ENCODE measurements at regions not wholly inside any gene's neighbourhood (a gene's known extent, or its start where the extent isn't known, plus 50 kb on each side); places are given as distances from the start of the nearest gene placed in this dataset.
"Not testable (repeated sequence)": the region's sequence is repeated elsewhere in the genome, so short reads cannot be mapped to it uniquely, and the experiment has no call there.

DNA sequence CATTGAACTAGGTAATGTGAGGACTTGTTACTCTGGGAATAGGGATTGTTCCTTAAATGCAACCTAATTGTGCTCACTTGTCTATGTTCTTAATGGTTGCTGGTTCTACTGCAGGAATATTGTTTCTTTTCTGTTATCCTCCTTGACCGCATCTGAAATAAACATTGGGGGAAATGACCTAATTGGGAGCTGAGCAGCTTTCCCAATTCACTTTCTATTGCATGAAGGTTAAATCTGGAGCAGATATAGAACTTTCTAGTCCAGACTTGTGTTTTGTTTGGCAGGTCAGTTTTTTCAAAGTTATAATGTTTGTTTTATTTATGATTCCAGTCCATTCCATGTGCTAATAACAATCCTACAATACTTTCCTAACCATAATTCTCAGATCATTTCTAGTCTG is 981.0 kb upstream of the CITED2 start:
- no peak overlapping the region for H3K27ac Mint-ChIP-seq
- no peaks in the 10 kb centered on the region for H3K9me3 Mint-ChIP-seq
- no peaks in the 10 kb centered on the region for H3K27me3 Mint-ChIP-seq
- no peak overlapping the region for H3K4me3 Mint-ChIP-seq
- no peaks in the 10 kb centered on the region for H3K4me1 Mint-ChIP-seq
- H3K36me3 Mint-ChIP-seq, result no peaks in the 10 kb centered on the region
- no peak for DNase-seq

DNA sequence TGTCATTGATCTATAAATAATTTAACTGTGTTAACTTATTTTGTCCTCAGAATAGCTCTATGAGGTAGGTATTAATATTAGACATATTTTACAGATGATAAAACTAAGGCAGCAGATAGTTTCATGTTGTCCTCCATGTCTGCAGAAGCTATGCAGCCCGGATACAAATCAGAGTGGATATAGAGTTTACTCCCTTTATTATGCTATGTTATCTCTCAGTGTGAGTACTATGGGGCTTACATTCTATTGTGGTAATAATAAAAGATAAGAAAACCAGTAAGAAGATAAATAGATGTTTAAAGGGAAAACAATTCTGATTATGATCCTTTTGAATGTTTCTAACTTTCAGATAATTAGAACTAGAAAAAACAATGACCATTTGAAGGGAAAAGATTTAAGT is 979.8 kb upstream of the CITED2 start:
- Mint-ChIP-seq H3K27me3 (no peaks in the 10 kb centered on the region), H3K4me1 (no peaks in the 10 kb centered on the region), H3K9me3 (no peaks in the 10 kb centered on the region), H3K36me3 (no peaks in the 10 kb centered on the region), H3K27ac (no peak overlapping the region), H3K4me3 (no peak overlapping the region)
- DNase-seq, result no peak

DNA sequence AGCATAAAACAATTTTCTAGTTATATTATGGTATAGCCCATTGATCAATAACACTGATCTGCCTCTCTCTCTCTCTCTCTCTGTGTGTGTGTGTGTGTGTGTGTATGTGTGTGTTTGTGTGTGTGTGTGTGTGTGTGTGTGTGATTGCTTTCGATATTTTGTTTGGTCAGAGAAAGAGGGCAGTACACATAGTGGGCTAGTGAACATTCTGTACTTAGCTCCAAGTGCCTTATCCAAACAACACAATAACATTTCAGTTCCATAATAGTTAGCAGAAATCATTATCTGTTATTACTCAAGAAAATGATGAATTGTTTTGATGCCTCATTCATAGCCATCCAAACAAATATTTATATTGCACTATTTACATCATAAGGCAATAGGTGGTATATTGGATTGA is 979.1 kb upstream of the CITED2 start:
- Mint-ChIP-seq H3K4me3 (no peak overlapping the region), H3K27me3 (no peaks in the 10 kb centered on the region), H3K36me3 (no peaks in the 10 kb centered on the region)

DNA sequence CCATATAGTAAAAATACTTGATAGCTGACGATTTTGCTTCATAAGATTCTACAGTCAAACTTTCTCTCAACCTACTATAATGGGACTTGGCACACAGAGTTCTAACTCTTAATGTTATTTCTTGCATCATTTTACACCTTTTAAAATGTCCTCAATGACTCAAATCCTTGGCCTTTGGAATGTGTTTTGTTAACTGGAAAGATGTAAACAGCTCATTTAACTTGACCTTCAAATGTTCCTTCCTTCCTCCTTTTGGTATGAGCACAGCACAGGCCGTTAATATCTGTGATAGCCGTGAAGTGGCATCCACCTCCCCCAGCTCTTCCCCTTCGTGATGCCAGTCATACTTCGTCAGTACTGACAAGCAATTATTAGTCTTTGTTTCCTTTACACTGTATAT is 972.0 kb upstream of the CITED2 start:
- Mint-ChIP-seq H3K27me3 (peaks cover 6% of the 10 kb centered on the region), H3K9me3 (no peaks in the 10 kb centered on the region), H3K27ac (no peak overlapping the region), H3K36me3 (no peaks in the 10 kb centered on the region), H3K4me3 (no peak overlapping the region), H3K4me1 (no peaks in the 10 kb centered on the region)
- DNase-seq, result no peak

More for the DNA sequence above, 979.1 kb upstream of the CITED2 start:
- DNase-seq, result no peak
- no peaks in the 10 kb centered on the region for H3K4me1 Mint-ChIP-seq
- H3K27ac Mint-ChIP-seq, result no peak overlapping the region
- no peaks in the 10 kb centered on the region for H3K9me3 Mint-ChIP-seq

DNA sequence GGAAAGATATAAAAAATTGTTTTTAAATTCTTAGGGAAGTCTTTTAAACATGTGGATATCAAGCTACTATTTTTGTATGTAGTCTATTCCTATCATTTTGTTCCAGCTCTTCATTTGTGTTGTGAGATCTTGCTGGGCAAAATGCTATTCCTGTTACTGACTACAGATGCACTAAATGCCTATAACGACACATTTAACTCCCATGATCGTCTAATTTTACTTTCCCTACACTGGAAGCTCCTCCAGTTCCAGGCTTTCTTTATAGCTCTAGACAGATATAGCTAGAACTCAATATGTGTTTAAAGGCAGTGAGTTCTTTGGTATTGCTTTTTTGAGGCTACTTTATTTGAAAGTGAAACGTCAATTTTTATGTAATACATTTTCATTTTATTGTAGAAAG is 971.5 kb upstream of the CITED2 start:
- DNase-seq, result no peak
- Mint-ChIP-seq H3K4me3 (no peak overlapping the region), H3K9me3 (peaks cover 2% of the 10 kb centered on the region), H3K36me3 (no peaks in the 10 kb centered on the region), H3K27me3 (peaks cover 7% of the 10 kb centered on the region), H3K4me1 (no peaks in the 10 kb centered on the region), H3K27ac (no peak overlapping the region)

DNA sequence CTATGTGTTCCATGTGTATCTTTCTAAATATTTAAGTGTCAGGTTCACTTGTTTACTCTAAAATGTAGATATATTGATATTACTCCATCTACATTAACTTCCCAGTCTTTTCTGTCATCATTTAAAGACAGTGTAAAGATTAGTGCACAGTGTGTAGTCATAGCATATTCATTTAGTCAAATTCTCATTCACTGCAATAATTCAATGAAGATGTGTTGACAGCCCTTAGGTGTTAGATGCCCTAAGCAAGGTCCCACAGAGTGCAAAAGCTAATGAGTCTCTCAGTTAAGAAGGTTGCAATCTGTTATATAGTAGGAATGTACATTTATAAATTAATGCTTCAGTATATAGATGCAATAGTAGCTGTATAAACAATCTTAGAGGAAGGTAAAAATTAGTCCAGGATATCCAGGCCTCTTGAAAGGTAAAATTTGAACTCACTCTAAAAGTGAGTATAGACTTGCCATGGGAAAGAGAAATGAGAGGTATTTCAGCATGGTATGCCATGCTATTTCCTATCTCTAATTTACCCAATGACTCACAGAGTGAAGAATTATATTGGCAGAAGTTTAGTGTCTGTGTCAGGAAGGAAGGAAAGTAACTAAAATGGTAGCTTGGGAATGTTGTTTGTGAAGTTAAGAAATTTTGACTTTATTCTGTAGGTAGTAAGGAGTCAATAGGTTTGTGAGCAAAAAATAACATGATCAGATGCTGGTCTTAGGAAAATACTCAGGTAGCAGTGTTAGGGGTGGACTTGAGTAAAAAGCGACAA is 969.9 kb upstream of the CITED2 start:
- no peak overlapping the region for H3K27ac Mint-ChIP-seq
- peaks cover 2% of the 10 kb centered on the region for H3K9me3 Mint-ChIP-seq
- no peak for DNase-seq
- H3K4me3 Mint-ChIP-seq, result no peak overlapping the region
- H3K4me1 Mint-ChIP-seq, result no peaks in the 10 kb centered on the region
- no peaks in the 10 kb centered on the region for H3K36me3 Mint-ChIP-seq
- H3K27me3 Mint-ChIP-seq, result peaks cover 14% of the 10 kb centered on the region

DNA sequence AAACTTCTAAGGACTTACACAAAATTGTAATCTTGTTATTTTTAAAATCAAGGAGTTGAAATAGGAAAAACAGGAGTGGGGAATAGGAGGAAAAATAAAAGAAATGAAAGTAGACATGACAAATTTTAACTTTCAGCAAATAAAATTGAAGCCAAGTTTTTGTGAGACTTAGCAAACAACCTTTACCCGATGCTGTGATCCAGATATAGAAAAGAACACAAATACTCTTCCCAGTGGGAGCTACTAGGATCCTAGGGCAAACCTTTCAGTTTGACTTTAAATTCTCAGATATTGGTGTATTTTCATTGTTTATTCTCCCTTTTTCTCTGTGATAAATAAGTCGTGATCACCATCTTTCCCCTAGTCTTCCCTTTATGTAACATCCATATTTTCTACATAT is 968.7 kb upstream of the CITED2 start:
- DNase-seq, result no peak
- Mint-ChIP-seq H3K9me3 (peaks cover 2% of the 10 kb centered on the region), H3K27ac (no peak overlapping the region), H3K27me3 (peaks cover 22% of the 10 kb centered on the region), H3K36me3 (no peaks in the 10 kb centered on the region), H3K4me1 (no peaks in the 10 kb centered on the region), H3K4me3 (no peak overlapping the region)

DNA sequence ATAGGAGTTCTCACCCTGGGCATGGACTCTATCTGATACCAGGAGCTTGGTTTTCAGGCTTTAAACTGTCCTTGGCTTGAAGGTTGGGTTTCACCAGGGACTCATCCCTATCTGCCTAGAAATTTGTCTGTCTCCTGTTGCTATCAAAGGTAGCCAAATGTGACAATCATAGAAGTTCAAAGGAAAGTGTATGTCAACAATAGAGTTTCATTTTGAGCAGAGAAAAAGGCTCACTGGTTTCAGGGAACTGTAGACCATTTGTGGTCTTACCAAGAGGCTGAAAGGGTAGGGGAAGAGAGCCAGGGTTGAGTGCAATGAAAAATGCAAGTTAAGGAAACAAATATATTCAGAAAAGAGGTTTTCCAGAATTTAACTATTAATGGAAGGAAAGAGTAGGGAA is 966.8 kb upstream of the CITED2 start:
- Mint-ChIP-seq H3K9me3 (peaks cover 2% of the 10 kb centered on the region), H3K27me3 (peaks cover 22% of the 10 kb centered on the region), H3K27ac (no peak overlapping the region), H3K4me3 (no peak overlapping the region), H3K4me1 (no peaks in the 10 kb centered on the region), H3K36me3 (no peaks in the 10 kb centered on the region)
- no peak for DNase-seq

DNA sequence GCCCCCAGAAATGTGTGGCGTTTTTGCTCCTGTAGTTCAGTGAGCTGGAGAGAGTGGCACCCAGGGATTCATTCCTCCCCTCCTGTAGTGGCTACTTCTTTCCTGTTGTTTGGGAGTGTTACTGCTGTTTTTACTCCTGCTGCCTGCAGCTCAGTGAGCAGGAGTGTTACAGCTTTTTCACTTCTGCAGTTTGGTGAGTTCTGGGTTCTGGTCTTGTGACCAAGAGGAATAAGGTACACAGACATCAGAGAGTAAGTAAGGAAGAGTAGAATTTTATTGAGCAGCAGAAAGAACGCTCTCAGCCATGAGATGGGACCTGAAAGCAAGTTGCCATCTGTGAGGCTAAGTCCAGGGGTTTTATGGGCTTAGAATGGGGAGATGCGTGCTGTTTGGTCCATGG is 966.3 kb upstream of the CITED2 start:
- H3K9me3 Mint-ChIP-seq, result peaks cover 2% of the 10 kb centered on the region
- no peak for DNase-seq
- H3K36me3 Mint-ChIP-seq, result no peaks in the 10 kb centered on the region
- no peaks in the 10 kb centered on the region for H3K4me1 Mint-ChIP-seq
- no peak overlapping the region for H3K27ac Mint-ChIP-seq
- H3K27me3 Mint-ChIP-seq, result peaks cover 22% of the 10 kb centered on the region
- no peak overlapping the region for H3K4me3 Mint-ChIP-seq

DNA sequence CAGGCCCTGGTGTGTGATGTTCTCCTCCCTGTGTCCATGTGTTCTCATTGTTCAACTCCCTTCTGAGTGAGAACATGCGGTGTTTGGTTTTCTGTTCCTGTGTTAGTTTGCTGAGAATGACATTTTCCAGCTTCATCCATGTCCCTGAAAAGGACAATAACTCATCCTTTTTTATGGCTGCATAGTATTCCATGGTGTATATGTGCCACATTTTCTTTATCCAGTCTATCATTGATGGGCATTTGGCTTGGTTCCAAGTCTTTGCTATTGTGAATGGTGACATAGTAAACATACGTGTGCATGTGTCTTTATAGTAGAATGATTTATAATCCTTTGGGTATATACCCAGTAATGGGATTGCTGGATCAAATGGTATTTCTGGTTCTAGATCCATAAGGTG is 964.6 kb upstream of the CITED2 start:
- DNase-seq, H3K9me3 Mint-ChIP-seq, H3K36me3 Mint-ChIP-seq, H3K4me3 Mint-ChIP-seq, H3K27ac Mint-ChIP-seq, H3K4me1 Mint-ChIP-seq: not testable (repeated sequence)
- peaks cover 22% of the 10 kb centered on the region for H3K27me3 Mint-ChIP-seq

DNA sequence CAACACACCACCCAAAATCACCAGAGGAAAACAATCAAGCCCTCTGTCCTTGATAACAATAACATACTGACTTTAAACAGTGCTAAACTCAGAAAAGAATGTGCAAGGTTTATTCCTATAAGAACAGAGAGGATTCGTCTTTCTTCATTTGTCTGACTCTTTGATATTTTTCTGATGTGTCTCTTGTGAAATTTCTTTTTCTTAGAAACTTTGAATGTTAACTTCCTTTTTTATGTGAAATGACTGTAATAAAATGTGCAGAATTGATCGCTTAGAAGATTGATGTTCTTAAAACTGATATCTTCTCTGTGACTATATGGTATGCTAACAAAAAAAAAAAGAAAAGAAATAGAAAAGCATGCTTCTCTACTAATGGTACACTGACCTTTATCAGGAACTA is 947.4 kb upstream of the CITED2 start:
- H3K4me1 Mint-ChIP-seq, result peaks cover 5% of the 10 kb centered on the region
- no peaks in the 10 kb centered on the region for H3K9me3 Mint-ChIP-seq
- H3K27ac Mint-ChIP-seq, result no peak overlapping the region
- H3K4me3 Mint-ChIP-seq, result no peak overlapping the region
- H3K36me3 Mint-ChIP-seq, result no peaks in the 10 kb centered on the region
- peaks cover 12% of the 10 kb centered on the region for H3K27me3 Mint-ChIP-seq
- no peak for DNase-seq

DNA sequence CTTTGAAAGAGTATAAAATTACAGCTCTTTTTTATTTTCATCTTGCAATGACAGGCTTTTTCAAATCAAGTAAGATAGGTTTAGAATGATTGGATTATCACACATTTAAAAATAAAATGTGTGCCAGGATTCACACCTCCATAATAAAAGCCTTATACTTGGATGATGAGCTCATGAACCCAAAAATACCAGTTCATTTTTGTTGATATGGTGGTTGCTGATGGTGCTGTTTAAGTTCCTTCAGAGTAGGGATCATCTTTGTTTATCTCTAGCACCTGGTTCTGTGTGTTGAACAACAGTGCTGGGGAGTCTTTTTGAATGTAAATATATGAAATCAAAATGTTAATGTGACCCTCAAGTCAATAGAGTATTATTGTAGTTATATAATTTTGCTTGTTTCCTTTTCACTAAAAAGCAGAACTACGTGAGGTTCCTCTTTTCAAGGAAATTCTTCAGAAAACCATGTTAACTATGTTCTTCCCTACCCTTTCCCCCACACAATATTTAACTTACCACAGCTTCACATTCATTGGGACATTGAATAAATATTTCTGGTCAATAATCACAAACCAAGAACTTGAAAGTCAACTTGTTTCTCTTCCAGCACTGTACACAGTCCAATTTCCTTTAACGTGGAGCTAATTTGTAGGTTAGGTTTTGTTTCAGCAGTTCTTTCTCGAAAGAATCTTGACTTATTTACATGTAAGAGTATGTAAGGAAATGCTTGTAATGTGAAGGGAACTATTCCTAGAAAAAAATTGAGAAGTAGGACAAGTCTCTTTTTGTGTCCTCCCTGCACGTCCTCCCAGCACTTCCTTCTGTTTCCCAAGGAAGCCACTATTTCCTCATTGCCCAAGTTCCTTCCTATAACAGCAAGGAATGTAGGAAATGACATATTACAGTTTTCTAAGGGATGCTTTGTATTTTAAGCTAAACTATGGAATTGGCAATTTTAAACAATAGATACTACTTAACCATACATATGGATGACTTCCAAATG is 945.9 kb upstream of the CITED2 start:
- Mint-ChIP-seq H3K27me3 (peaks cover 7% of the 10 kb centered on the region), H3K27ac (no peak overlapping the region), H3K9me3 (no peaks in the 10 kb centered on the region)

DNA sequence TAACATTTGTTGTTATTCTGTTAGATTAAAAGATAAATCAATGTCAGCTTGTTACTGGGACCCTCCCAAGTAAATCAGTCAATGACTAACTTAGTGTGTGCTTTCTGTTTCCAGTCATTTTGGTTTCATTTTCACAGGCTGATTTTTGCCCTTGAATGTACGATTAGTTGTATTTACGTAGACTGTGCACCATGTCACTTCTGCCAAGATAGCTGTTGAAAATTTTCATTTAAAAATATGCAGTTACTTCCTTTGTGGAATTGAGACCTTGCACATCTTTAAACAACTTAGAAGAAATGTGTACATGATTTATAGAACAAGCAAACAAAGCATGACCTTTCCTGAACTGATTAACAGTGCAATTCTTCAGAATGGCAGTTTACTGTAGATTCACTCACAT is 944.8 kb upstream of the CITED2 start:
- no peak overlapping the region for H3K4me3 Mint-ChIP-seq
- no peak overlapping the region for H3K27ac Mint-ChIP-seq
- H3K4me1 Mint-ChIP-seq, result peaks cover 6% of the 10 kb centered on the region
- no peak for DNase-seq
- no peaks in the 10 kb centered on the region for H3K9me3 Mint-ChIP-seq
- no peaks in the 10 kb centered on the region for H3K36me3 Mint-ChIP-seq
- H3K27me3 Mint-ChIP-seq, result peaks cover 7% of the 10 kb centered on the region

More for the DNA sequence above, 945.9 kb upstream of the CITED2 start:
- no peak overlapping the region for H3K4me3 Mint-ChIP-seq
- H3K36me3 Mint-ChIP-seq, result no peaks in the 10 kb centered on the region
- peaks cover 6% of the 10 kb centered on the region for H3K4me1 Mint-ChIP-seq
- DNase-seq, result no peak

DNA sequence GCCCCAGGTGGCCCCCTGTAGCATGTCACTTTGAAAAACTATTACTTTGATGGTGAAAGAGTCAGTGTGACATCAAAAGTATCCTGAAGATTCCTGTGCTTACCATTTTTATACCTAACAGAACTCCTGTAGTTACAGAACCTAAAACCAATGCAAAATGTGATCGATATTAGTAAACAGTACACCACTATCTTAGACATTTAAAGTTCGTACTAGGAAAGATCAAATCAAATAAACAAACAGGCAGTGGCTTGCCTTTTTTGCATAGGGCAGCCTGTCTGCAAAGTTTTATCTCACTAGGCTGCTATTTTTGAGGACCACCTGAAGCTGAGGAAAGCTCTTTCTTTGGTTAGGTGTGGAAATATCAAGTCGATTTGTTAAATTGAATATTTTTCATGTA is 944.0 kb upstream of the CITED2 start:
- Mint-ChIP-seq H3K36me3 (no peaks in the 10 kb centered on the region), H3K9me3 (no peaks in the 10 kb centered on the region), H3K4me1 (peaks cover 6% of the 10 kb centered on the region), H3K27ac (no peak overlapping the region), H3K27me3 (peaks cover 7% of the 10 kb centered on the region), H3K4me3 (no peak overlapping the region)
- DNase-seq, result no peak

DNA sequence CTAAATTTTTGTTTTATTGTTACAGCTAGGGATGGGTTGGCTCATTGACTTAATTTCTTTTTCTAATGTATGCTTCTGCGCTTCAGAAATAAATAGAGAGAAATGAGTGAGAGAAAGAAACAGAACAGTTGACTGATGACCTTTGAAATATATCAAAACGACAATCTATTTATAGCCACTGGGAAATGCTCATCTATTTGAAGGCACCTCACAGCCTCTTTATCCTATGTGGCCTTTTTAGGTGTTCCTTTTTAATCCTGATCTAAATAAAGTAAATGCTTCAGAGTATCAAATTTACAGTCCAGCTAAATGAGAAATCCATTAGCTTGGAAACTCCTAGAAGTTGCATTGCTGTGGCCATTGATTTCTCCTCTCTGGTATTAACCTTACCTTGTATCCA is 943.5 kb upstream of the CITED2 start:
- Mint-ChIP-seq H3K36me3 (no peaks in the 10 kb centered on the region), H3K27me3 (peaks cover 5% of the 10 kb centered on the region), H3K4me1 (peaks cover 6% of the 10 kb centered on the region), H3K27ac (no peak overlapping the region), H3K9me3 (no peaks in the 10 kb centered on the region), H3K4me3 (no peak overlapping the region)
- DNase-seq, result no peak
